Ectodermal cell (in vitro differentiated cells): ENCODE measurements at regions not wholly inside any gene's neighbourhood (a gene's known extent, or its start where the extent isn't known, plus 50 kb on each side); places are given as distances from the start of the nearest gene placed in this dataset.

Experiments
- H3K27ac ChIP-seq: 2 replicates; pipeline ENCODE4 v1.7.0; 2013; ENCODE audit warnings: mild to moderate bottlenecking, low read depth, low read length; ENCODE audit not compliant: insufficient read depth, poor library complexity, severe bottlenecking
- H3K27me3 ChIP-seq: 2 replicates; pipeline ENCODE4 v1.7.0; 2013; ENCODE audit warnings: mild to moderate bottlenecking, low read length; ENCODE audit not compliant: insufficient read depth, control insufficient read depth, poor library complexity, severe bottlenecking
- H3K36me3 ChIP-seq: one replicate; pipeline ENCODE4 v1.7.0; 2013; ENCODE audit warnings: low read length; ENCODE audit not compliant: control insufficient read depth, insufficient read depth
- H3K4me1 ChIP-seq: one replicate; pipeline ENCODE4 v1.7.0; 2013; ENCODE audit warnings: low read length; ENCODE audit not compliant: control insufficient read depth, insufficient read depth
- H3K4me3 ChIP-seq: 2 replicates; pipeline ENCODE4 v1.7.0; 2013; ENCODE audit warnings: low read depth, low read length, control low read depth; ENCODE audit not compliant: insufficient read depth
- H3K9me3 ChIP-seq: 2 replicates; pipeline ENCODE4 v1.7.0; 2013; ENCODE audit warnings: mild to moderate bottlenecking, low read length, moderate library complexity; ENCODE audit not compliant: control insufficient read depth
- WGBS, 2 experiments: methylation state at CpG; one replicate each; pipeline ENCODE4 v1.1.7; 2013; ENCODE audit warnings: missing lambda C conversion rate in 2 of 2; 5-methylcytosine and 5-hydroxymethylcytosine counted together

DNA sequence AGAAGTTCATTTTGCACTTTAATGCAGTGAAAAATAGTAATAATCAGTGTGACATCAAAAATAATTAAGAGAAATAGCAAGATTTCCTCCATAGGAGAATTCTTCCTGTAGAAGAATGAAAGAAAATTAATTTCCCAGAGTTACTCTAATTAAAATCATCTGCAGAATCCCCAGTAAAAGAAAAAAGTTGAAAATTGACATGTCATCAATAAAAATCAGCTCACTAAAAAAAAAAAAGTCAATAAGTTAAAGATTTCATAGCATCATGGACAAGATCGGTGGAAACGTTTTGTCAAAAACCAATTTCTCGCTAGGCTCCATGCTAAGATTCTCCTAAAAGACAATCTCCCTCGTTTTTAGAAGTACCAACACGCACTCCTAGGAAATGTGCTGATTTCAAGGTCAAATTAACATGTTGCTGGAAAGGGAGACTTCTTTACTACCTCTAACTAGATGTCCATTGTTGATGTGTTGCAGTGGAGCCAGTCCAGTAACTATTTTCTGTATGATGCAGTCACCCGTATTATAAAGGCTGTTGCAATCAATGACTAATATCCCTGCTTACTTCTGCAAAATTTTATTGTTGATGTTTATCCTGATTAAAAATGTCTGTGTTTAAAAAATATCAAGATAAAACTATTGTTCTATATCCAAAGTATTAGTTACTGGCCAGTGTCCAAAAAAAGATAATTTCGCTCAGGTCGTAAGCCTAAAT is 591.9 kb upstream of the MGMT start:
- Histone ChIP-seq H3K27ac (no peak overlapping the region), H3K27me3 (no peaks in the 10 kb centered on the region), H3K4me1 (no peaks in the 10 kb centered on the region), H3K4me3 (no peak overlapping the region), H3K36me3 (no peaks in the 10 kb centered on the region), H3K9me3 (no peaks in the 10 kb centered on the region)
- 90 to 94% methylated on average over 8 of the region's 8 CpGs for WGBS, 2 experiments

DNA sequence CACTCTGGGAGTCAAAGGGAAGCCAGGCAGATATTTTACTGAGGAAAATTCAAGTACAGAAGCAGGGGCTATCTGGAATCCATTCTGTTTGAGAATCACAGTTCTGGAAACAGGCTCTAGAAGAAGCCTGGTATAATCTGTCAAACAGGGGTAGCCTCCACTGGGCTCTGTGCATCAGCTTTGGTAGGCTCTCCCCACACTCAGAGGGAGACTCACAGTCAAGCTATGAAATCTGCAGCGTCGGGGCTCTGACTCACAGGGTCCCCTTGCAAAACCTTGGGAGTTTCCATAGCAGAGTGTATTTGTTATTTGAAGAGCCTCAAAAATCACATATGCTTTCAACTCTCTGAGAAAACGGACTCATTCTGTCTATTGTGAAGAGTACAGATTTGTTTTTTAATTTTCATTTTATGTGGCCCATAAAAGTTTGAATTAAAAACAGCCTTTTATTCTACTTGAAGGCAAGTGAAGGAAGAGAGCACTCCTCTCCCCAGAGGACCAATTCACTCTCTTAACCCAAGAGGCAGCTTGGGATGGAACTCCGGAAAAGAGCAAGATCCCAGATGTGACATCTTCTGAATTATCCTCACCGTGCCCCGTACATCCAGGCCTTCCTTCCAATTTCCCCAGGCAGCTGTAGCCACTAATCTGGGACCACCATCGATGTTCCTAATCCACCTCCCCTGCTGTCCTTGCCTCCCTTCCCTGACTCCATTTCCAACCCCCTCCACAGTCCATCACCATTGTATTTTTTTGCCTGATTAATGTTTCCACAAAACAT is 590.9 kb upstream of the MGMT start:
- 91 to 92% methylated on average over 7 of the region's 7 CpGs for WGBS, 2 experiments
- Histone ChIP-seq H3K9me3 (no peaks in the 10 kb centered on the region), H3K27me3 (no peaks in the 10 kb centered on the region)

DNA sequence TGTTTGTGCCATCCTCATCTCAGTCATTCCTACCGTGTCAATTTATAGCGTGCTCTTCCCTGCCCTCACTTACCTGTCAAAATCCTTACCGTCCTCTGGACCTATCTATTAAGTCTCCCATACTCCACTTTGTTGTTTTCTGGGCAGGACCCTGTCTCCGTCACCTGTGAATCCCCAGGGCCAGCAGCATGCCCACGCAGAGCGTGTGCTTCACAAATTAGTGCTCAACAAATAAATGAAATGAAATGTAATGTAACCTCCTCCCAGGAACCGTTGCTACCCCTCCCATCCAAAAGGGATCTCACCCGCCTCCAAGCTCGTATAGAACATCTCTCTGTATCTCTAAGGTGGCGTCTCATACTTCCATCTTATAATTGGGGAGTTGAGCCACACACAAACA is 589.9 kb upstream of the MGMT start:
- H3K4me1 ChIP-seq = no peaks in the 10 kb centered on the region
- no peak overlapping the region for H3K4me3 ChIP-seq
- no peaks in the 10 kb centered on the region for H3K36me3 ChIP-seq
- no peak overlapping the region for H3K27ac ChIP-seq
- WGBS, 2 experiments = 88% methylated on average over 10 of the region's 10 CpGs
- H3K27me3 ChIP-seq = no peaks in the 10 kb centered on the region
- H3K9me3 ChIP-seq = no peaks in the 10 kb centered on the region

More for the DNA sequence above, 590.9 kb upstream of the MGMT start:
- H3K4me1 ChIP-seq = no peaks in the 10 kb centered on the region
- H3K36me3 ChIP-seq = no peaks in the 10 kb centered on the region
- no peak overlapping the region for H3K27ac ChIP-seq
- no peak overlapping the region for H3K4me3 ChIP-seq

DNA sequence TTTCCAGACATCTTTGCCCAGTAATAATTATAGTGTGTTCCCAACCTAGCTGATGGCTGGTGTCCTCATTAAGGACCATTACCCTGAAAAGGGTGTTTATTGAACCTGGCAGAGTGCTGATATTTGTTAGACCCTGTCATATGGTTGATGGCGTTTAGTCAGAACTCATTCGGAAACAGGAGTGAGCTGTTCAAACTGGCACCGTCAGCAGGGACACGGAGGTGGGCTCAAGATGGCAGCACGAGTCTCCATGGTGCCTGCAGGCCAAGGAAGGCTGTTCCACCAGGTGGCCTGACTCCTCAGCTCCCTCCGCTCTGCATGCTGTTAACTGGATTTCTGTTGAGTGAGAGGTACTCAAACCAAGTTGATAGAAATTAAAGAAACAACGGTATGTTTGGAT is 589.1 kb upstream of the MGMT start:
- Histone ChIP-seq H3K36me3 (no peaks in the 10 kb centered on the region), H3K4me1 (no peaks in the 10 kb centered on the region), H3K4me3 (no peak overlapping the region), H3K27me3 (no peaks in the 10 kb centered on the region), H3K9me3 (no peaks in the 10 kb centered on the region), H3K27ac (no peak overlapping the region)
- 95 to 96% methylated on average over 7 of the region's 7 CpGs for WGBS, 2 experiments

DNA sequence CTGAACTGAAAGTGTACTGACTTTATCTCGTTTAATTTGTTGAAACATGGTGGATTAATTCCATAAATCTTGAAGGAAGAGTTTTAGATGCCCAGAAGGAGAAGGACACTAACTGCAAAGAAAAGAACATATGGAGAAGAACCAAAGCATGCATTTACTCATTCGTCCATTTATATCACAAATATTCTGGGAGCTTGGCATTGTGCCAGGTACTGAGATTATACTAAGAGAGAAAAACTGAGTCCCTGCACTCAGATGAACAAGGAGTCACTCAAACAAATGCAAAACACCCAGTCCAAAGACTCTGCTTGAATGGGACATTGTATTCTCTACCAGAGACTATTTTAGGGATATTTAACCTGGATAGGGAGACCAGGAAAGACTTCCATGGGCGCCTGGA is 588.0 kb upstream of the MGMT start:
- Histone ChIP-seq H3K9me3 (no peaks in the 10 kb centered on the region), H3K27ac (no peak overlapping the region), H3K36me3 (no peaks in the 10 kb centered on the region), H3K4me1 (no peaks in the 10 kb centered on the region), H3K27me3 (no peaks in the 10 kb centered on the region), H3K4me3 (no peak overlapping the region)
- 91 to 96% methylated on average over 3 of the region's 3 CpGs for WGBS, 2 experiments

DNA sequence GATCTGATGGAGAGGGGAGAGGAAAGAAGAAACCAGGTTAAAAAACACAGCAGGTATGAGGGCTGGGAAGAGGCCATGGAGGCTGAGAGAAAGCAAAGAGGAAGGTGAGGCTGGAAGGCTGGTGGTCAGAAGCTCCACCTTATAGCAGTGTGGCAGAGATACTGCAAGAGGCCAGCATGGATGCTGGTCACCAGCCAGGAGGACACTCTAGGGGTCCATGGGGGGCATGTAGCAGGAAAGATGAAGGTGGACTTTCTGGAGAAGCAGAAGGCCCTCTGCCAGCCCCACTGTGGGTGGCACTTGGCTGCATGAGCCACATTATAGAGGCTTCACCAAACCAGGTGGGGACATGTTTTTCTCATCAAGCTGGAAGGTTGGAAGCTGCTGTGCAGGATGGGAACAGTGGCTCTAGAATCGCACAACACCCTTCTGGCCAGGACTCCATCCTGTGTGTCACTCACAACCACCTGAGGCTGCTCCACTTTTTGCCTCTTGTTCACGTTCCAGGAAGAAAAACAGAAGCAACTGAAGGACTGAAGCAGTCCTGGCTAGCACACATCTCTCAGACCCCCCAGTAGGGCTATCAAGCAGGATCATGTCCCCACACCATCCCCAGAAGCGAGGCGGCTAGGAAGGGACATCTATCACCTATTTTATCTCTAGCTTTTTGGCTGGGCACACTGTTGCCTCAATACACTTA is 587.5 kb upstream of the MGMT start:
- H3K9me3 ChIP-seq = no peaks in the 10 kb centered on the region
- no peak overlapping the region for H3K4me3 ChIP-seq
- H3K27ac ChIP-seq = no peak overlapping the region
- no peaks in the 10 kb centered on the region for H3K36me3 ChIP-seq
- 94% methylated on average over 4 of the region's 4 CpGs for WGBS, 2 experiments
- no peaks in the 10 kb centered on the region for H3K4me1 ChIP-seq
- H3K27me3 ChIP-seq = no peaks in the 10 kb centered on the region

DNA sequence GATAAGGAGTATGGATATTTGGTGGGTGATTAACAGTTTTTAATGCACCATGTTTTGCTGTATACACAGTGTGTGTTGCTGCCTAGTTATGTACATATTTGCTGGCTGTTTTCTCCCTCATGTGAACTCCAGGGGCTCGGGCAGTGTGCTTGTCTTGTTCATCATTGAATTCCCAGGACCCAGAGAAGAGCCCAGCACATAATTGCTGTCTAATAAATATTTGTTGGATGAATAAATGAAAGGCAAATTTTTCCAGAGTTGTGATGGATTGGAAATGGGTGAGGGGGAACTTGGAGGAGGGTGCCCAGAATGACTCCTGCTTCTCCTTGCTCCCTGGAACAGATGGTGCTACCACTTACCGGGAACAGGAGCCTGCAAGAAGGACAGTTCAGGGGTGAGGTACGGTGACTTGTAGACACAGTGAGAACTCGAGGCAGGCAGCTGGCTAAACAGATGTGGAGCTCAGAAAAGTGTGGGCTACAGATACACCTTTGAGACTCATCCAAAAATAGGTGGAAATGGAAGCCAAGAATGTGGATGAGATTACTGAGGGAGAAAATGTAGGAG is 586.8 kb upstream of the MGMT start:
- Histone ChIP-seq H3K36me3 (no peaks in the 10 kb centered on the region), H3K4me1 (no peaks in the 10 kb centered on the region), H3K27ac (no peak overlapping the region), H3K9me3 (no peaks in the 10 kb centered on the region), H3K4me3 (no peak overlapping the region), H3K27me3 (no peaks in the 10 kb centered on the region)
- 93 to 96% methylated on average over 4 of the region's 4 CpGs for WGBS, 2 experiments

DNA sequence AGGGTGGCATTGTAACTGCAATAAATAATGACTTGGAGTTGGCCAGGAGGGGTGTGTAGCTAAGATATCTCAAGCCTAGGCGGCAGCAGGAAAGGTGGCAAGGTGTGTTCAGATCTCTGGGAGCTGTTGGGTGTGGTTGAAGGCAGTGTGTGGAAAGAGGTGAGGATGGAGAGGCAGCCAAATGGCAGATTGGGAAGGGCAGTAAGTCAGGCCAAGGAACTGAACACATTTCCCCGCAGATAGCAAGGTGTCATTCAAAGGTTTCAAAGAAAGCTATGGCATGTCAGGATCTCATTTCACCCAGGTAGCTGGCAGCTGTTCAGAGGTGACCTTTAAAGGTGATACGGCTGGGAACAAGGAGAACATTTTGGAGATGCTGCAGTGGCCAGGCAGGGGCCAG is 586.0 kb upstream of the MGMT start:
- H3K27me3 ChIP-seq = no peaks in the 10 kb centered on the region
- 93 to 95% methylated on average over 3 of the region's 3 CpGs for WGBS, 2 experiments
- H3K4me3 ChIP-seq = no peak overlapping the region
- H3K9me3 ChIP-seq = no peaks in the 10 kb centered on the region
- H3K36me3 ChIP-seq = no peaks in the 10 kb centered on the region
- no peak overlapping the region for H3K27ac ChIP-seq
- H3K4me1 ChIP-seq = no peaks in the 10 kb centered on the region

DNA sequence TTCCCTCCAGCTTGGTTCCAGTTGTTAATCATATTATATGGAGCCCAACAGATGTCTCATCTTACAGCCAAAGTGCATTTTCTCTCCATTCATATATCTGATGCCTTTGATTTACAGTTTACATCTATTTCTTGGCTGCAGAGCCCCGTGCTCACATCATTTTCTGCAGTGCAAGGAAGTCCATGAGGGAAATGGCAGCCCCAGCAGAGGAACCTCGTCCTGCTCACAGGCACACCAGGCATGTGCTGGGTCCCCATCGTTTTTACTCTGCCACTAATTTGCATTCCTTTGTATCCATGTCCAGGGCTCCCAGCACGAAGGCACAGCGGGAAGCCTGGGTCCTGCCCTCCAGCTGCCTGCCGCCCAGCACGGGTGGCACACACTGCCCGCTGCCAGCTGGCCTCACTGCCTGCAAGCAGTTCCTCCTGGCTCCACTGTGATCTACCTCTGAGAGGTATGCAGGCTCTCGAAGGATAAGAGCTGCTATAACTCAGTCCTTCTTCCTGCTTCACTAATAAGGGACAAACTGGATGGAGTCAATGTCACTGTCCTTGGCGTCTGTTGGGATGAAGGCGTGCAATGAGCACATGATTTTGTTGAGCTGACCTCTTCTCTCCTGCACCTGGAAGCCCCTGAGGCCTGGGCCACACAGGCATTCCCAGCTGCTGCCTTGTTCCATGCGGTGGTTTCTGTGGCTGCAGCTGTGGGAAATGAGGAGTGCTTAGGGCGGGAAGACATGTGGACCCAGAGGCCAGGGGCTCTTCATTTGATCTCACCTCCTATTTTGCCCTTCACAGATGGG is 583.6 kb upstream of the MGMT start:
- no peaks in the 10 kb centered on the region for H3K9me3 ChIP-seq
- no peaks in the 10 kb centered on the region for H3K4me1 ChIP-seq
- H3K36me3 ChIP-seq = no peaks in the 10 kb centered on the region
- no peaks in the 10 kb centered on the region for H3K27me3 ChIP-seq
- no peak overlapping the region for H3K27ac ChIP-seq
- no peak overlapping the region for H3K4me3 ChIP-seq
- WGBS, 2 experiments = 86 to 89% methylated on average over 13 of the region's 13 CpGs
